Upper lobe of left lung (tissue), 6 donors: ENCODE measurements at regions not wholly inside any gene's neighbourhood (a gene's known extent, or its start where the extent isn't known, plus 50 kb on each side); places are given as distances from the start of the nearest gene placed in this dataset.

Experiments used
- ATAC-seq, 2 donors: fragments of 200-7000 bp; cut with Tn5 transposase; one replicate each; pipeline ENCODE4 v1.9.1; 2022; ENCODE audit warnings: mild to moderate bottlenecking in 2 of 2, moderate library complexity in 2 of 2; ENCODE audit not compliant: low FRiP score in 2 of 2
- DNase-seq, 2 donors: peaks; one replicate each; pipeline ENCODE4 v3.0.0-alpha.2; 2019 to 2020
- H3K27ac ChIP-seq, 4 donors: fragments of 200-600 bp; sonication (generic); one replicate each; pipeline ENCODE4 v1.5.1; 2016 to 2019
- H3K27me3 ChIP-seq, 4 donors: fragments of 200-600 bp; sonication (generic); one replicate each; pipeline ENCODE4 v1.5.1; 2017 to 2019
- H3K36me3 ChIP-seq, 4 donors: fragments of 200-600 bp; sonication (generic); one replicate each; pipeline ENCODE4 v1.5.1; 2016 to 2019
- H3K4me1 ChIP-seq, 4 donors: fragments of 200-600 bp; sonication (generic); one replicate each; pipeline ENCODE4 v1.5.1; 2018 to 2019
- H3K4me3 ChIP-seq, 4 donors: fragments of 200-600 bp; sonication (generic); one replicate each; pipeline ENCODE4 v1.5.1; 2017 to 2019; ENCODE audit warnings: mild to moderate bottlenecking in 2 of 4, moderate library complexity in 1 of 4
- H3K9me3 ChIP-seq, 4 donors: fragments of 200-600 bp; sonication (generic); one replicate each; pipeline ENCODE4 v1.5.1; 2018 to 2019
- CTCF ChIP-seq, 6 experiments: fragments of 450-650 bp in 4 of 6; fragments of 200-600 bp in 2 of 6; sonication (generic) in 2 of 6; IDR thresholded peaks; one replicate each; pipeline ENCODE4 v1.5.1; 2016 to 2019; ENCODE audit warnings: antibody characterized with exemption in 6 of 6
- EP300 ChIP-seq, 4 donors: sonication (generic); formaldehyde crosslinking; IDR thresholded peaks; one replicate each; pipeline ENCODE4 v1.5.1; 2017; ENCODE audit warnings: antibody characterized with exemption in 4 of 4, control low read depth in 2 of 4
- POLR2A ChIP-seq, 4 donors: fragments of 450-650 bp; IDR thresholded peaks; one replicate each; pipeline ENCODE4 v1.5.1; 2016 to 2017; ENCODE audit warnings: antibody characterized with exemption in 4 of 4, mild to moderate bottlenecking in 2 of 4
- POLR2AphosphoS5 ChIP-seq, 2 donors: sonication (generic); formaldehyde crosslinking; IDR thresholded peaks; one replicate each; pipeline ENCODE4 v1.5.1; 2017; ENCODE audit warnings: antibody characterized with exemption in 2 of 2
- WGBS, 2 donors: methylation state at CpG; one replicate each; pipeline ENCODE4 v1.1.5; 2017 to 2018; 5-methylcytosine and 5-hydroxymethylcytosine counted together
- donor health status: DM: no; HTN: no; CAD: no; lungs with moderate emphysema.
- donor health status: DM: no; HTN: yes; CAD: no; lungs with severe emphysema.

- TF ChIP-seq POLR2A (IDR thresholded peaks at IDR 0.05) (no peak), POLR2AphosphoS5 (IDR thresholded peaks at IDR 0.05) (no peak), EP300 (IDR thresholded peaks at IDR 0.05) (no peak), CTCF (IDR thresholded peaks at IDR 0.05) (no peak)
- H3K9me3 ChIP-seq: no peaks in the 10 kb centered on the region
- H3K4me1 ChIP-seq: no peaks in the 10 kb centered on the region
- no peaks in the 10 kb centered on the region for H3K27me3 ChIP-seq
- ATAC-seq: no peak
- DNase-seq: no peak
- WGBS, 2 donors: 67 to 100% methylated on average over 1 of the region's 1 CpG
- H3K27ac ChIP-seq: no peak overlapping the region
- H3K36me3 ChIP-seq: no peaks in the 10 kb centered on the region
- no peak overlapping the region for H3K4me3 ChIP-seq
These were observed 263.9 kb downstream of the MYCN start for GRCh38 chr2:16204251-16204650.

- no peak overlapping the region for H3K27ac ChIP-seq
- H3K4me1 ChIP-seq: no peaks in the 10 kb centered on the region
- DNase-seq (no peak), ATAC-seq (no peak)
- H3K27me3 ChIP-seq: no peaks in the 10 kb centered on the region
- H3K9me3 ChIP-seq: no peaks in the 10 kb centered on the region
- TF ChIP-seq EP300 (IDR thresholded peaks at IDR 0.05) (no peak), POLR2A (IDR thresholded peaks at IDR 0.05) (no peak), CTCF (IDR thresholded peaks at IDR 0.05) (no peak), POLR2AphosphoS5 (IDR thresholded peaks at IDR 0.05) (no peak)
- no peak overlapping the region for H3K4me3 ChIP-seq
- WGBS, 2 donors: 85 to 92% methylated on average over 6 to 8 of the region's 8 CpGs
- H3K36me3 ChIP-seq: no peaks in the 10 kb centered on the region
These were observed 263.3 kb downstream of the MYCN start for GRCh38 chr2:16203691-16204090.

- H3K9me3 ChIP-seq: no peaks in the 10 kb centered on the region
- H3K27ac ChIP-seq: no peak overlapping the region
- H3K36me3 ChIP-seq: no peaks in the 10 kb centered on the region
- no peak overlapping the region for H3K4me3 ChIP-seq
- DNase-seq (no peak), ATAC-seq (no peak)
- H3K4me1 ChIP-seq: no peaks in the 10 kb centered on the region
- H3K27me3 ChIP-seq: no peaks in the 10 kb centered on the region
- WGBS, 2 donors: 87 to 90% methylated on average over 2 of the region's 2 CpGs
- TF ChIP-seq POLR2A (IDR thresholded peaks at IDR 0.05) (no peak), EP300 (IDR thresholded peaks at IDR 0.05) (no peak), POLR2AphosphoS5 (IDR thresholded peaks at IDR 0.05) (no peak), CTCF (IDR thresholded peaks at IDR 0.05) (no peak)
These were observed 262.7 kb downstream of the MYCN start for GRCh38 chr2:16203069-16203468.

- Histone ChIP-seq H3K4me3 (no peak overlapping the region), H3K9me3 (no peaks in the 10 kb centered on the region), H3K4me1 (no peaks in the 10 kb centered on the region), H3K27me3 (no peaks in the 10 kb centered on the region), H3K27ac (no peak overlapping the region), H3K36me3 (no peaks in the 10 kb centered on the region)
- 88 to 97% methylated on average over 5 to 8 of the region's 8 CpGs for WGBS, 2 donors
- ATAC-seq: no peak
- no peak for TF ChIP-seq EP300 (IDR thresholded peaks at IDR 0.05)
- no peak for TF ChIP-seq POLR2A (IDR thresholded peaks at IDR 0.05)
- no peak for TF ChIP-seq POLR2AphosphoS5 (IDR thresholded peaks at IDR 0.05)
- no peak for TF ChIP-seq CTCF (IDR thresholded peaks at IDR 0.05)
- DNase-seq: no peak
These were observed 262.1 kb downstream of the MYCN start for GRCh38 chr2:16202266-16203020.

GRCh38 chr2:16201848-16202247 is 261.5 kb downstream of the MYCN start:
- H3K4me3 ChIP-seq: no peak overlapping the region
- no peak for DNase-seq
- no peaks in the 10 kb centered on the region for H3K9me3 ChIP-seq
- H3K4me1 ChIP-seq: no peaks in the 10 kb centered on the region
- TF ChIP-seq POLR2AphosphoS5 (IDR thresholded peaks at IDR 0.05): no peak
- TF ChIP-seq CTCF (IDR thresholded peaks at IDR 0.05): no peak
- no peak for TF ChIP-seq EP300 (IDR thresholded peaks at IDR 0.05)
- no peak for TF ChIP-seq POLR2A (IDR thresholded peaks at IDR 0.05)
- ATAC-seq: no peak
- no peaks in the 10 kb centered on the region for H3K27me3 ChIP-seq
- H3K36me3 ChIP-seq: no peaks in the 10 kb centered on the region
- H3K27ac ChIP-seq: no peak overlapping the region
- 91% methylated on average over 5 to 7 of the region's 7 CpGs for WGBS, 2 donors
